ENCODE measurements at regions not wholly inside any gene's neighbourhood (a gene's known extent, or its start where the extent isn't known, plus 50 kb on each side); places are given as distances from the start of the nearest gene placed in this dataset.
A peak's percentile ranks its signal among the peaks of the same experiment; 100 is the strongest.
"Not testable (repeated sequence)": the region's sequence is repeated elsewhere in the genome, so short reads cannot be mapped to it uniquely, and the experiment has no call there.

- Histone ChIP-seq H3K27ac (no peak overlapping the region), H3K4me3 (no peak overlapping the region), H3K4me1 (peaks cover 22% of the 10 kb centered on the region), H3K36me3 (no peaks in the 10 kb centered on the region), H3K27me3 (no peaks in the 10 kb centered on the region), H3K9me3 (no peaks in the 10 kb centered on the region)
- DNase-seq (ENCODE audit: low spot score in 2 of 2) = peak in 1 of 2 donors; percentile 28
- TF ChIP-seq POLR2AphosphoS5 (IDR thresholded peaks at IDR 0.05) = no peak
- TF ChIP-seq CTCF (IDR thresholded peaks at IDR 0.05) = no peak
- no peak for TF ChIP-seq POLR2A (IDR thresholded peaks at IDR 0.05)
- no peak for TF ChIP-seq EP300 (IDR thresholded peaks at IDR 0.05)
- 84% methylated on average over 4 of the region's 4 CpGs for WGBS
Measured at GRCh38 chr6:44038543-44039065, 88.6 kb downstream of the MRPL14 start.

GRCh38 chr6:44037847-44038542, 89.3 kb downstream of the MRPL14 start:
- no peaks in the 10 kb centered on the region for H3K36me3 ChIP-seq
- H3K27me3 ChIP-seq = no peaks in the 10 kb centered on the region
- DNase-seq (ENCODE audit: low spot score in 2 of 2) = peak in 1 of 2 donors; percentile 56
- no peaks in the 10 kb centered on the region for H3K9me3 ChIP-seq
- no peak overlapping the region for H3K4me3 ChIP-seq
- 92% methylated on average over 13 of the region's 13 CpGs for WGBS
- peaks cover 17% of the 10 kb centered on the region for H3K4me1 ChIP-seq
- TF ChIP-seq POLR2AphosphoS5 (IDR thresholded peaks at IDR 0.05) (no peak), CTCF (IDR thresholded peaks at IDR 0.05) (no peak), EP300 (IDR thresholded peaks at IDR 0.05) (no peak), POLR2A (IDR thresholded peaks at IDR 0.05) (no peak)
- no peak overlapping the region for H3K27ac ChIP-seq

GRCh38 chr6:44037276-44037675, 90.0 kb downstream of the MRPL14 start:
- WGBS = 97% methylated on average over 9 of the region's 9 CpGs
- not testable (repeated sequence) for H3K4me3 ChIP-seq; H3K27ac ChIP-seq; DNase-seq (ENCODE audit: low spot score in 2 of 2); H3K9me3 ChIP-seq; H3K27me3 ChIP-seq; H3K36me3 ChIP-seq
- H3K4me1 ChIP-seq = peaks cover 10% of the 10 kb centered on the region

GRCh38 chr6:44036699-44037101, 90.6 kb downstream of the MRPL14 start:
- no peak overlapping the region for H3K27ac ChIP-seq
- WGBS = 94% methylated on average over 9 of the region's 9 CpGs
- H3K4me1 ChIP-seq = peaks cover 6% of the 10 kb centered on the region
- no peaks in the 10 kb centered on the region for H3K36me3 ChIP-seq
- H3K4me3 ChIP-seq = no peak overlapping the region
- no peaks in the 10 kb centered on the region for H3K27me3 ChIP-seq
- TF ChIP-seq EP300 (IDR thresholded peaks at IDR 0.05) = no peak
- TF ChIP-seq CTCF (IDR thresholded peaks at IDR 0.05) = no peak
- TF ChIP-seq POLR2AphosphoS5 (IDR thresholded peaks at IDR 0.05) = no peak
- no peak for TF ChIP-seq POLR2A (IDR thresholded peaks at IDR 0.05)
- no peaks in the 10 kb centered on the region for H3K9me3 ChIP-seq
- peak in 1 of 2 donors; percentile 34 for DNase-seq (ENCODE audit: low spot score in 2 of 2)

- H3K9me3 ChIP-seq = no peaks in the 10 kb centered on the region
- WGBS = 80% methylated on average over 2 of the region's 2 CpGs
- H3K27ac ChIP-seq = no peak overlapping the region
- no peaks in the 10 kb centered on the region for H3K27me3 ChIP-seq
- H3K36me3 ChIP-seq = no peaks in the 10 kb centered on the region
- H3K4me3 ChIP-seq = no peak overlapping the region
- no peak for TF ChIP-seq POLR2AphosphoS5 (IDR thresholded peaks at IDR 0.05)
- TF ChIP-seq CTCF (IDR thresholded peaks at IDR 0.05) = no peak
- no peak for TF ChIP-seq EP300 (IDR thresholded peaks at IDR 0.05)
- no peak for TF ChIP-seq POLR2A (IDR thresholded peaks at IDR 0.05)
- peaks cover 1% of the 10 kb centered on the region for H3K4me1 ChIP-seq
- peak in 1 of 2 donors; percentile 16 for DNase-seq (ENCODE audit: low spot score in 2 of 2)
Measured at GRCh38 chr6:44036196-44036595, 91.1 kb downstream of the MRPL14 start.
